Stimulated activated CD4-positive, alpha-beta T cell treated with anti-CD3 and anti-CD28 coated beads, Interleukin-4, amount 100 ng/mL, for 1 hour (primary cell): ENCODE measurements at regions not wholly inside any gene's neighbourhood (a gene's known extent, or its start where the extent isn't known, plus 50 kb on each side); places are given as distances from the start of the nearest gene placed in this dataset.

ENCODE experiments used
- DNase-seq: peaks from one replicate; pipeline ENCODE4 v3.0.0-alpha.2; 2020

DNA sequence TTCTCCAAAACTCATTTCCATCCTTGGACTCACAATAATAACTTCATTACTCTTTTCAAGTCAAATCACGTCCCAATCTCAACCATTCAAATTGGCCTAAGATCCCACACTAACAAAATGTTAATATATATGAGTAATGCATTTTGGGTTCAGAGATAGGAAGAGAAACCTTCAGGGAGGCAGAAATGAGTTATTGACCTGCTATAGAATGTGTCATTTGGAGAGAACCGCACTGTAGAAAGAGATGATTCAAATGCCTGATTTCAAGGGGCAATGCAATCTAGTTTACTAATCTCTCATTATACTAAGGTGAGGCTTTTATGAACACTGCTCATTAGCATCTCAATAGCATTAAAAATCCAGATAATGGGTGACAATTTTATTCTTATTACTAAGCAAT, 1595.0 kb upstream of the GOT2 start:
- no peak for DNase-seq

- DNase-seq, result no peak
Observed at GRCh38 chr16:60328152-60328551, 1594.0 kb upstream of the GOT2 start.

DNA sequence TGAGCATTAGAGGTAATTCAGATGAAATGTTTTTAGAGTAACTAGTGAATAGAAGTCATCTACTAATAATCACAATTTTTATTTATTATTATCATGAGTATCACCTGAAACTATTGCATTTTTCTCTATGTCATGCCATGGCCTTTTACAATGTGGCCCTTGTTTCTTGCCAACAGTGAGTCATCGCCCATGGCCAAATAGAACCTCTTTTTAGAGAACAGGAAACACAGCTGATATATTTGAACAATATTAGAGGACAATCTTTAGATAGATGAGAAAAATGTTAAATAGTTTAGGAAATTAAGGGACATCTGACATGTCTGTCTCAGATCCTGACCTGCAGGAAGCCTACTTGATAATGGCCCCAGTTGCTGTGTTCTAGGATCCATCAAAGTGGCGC, 1584.4 kb upstream of the GOT2 start:
- no peak for DNase-seq

- DNase-seq, result no peak
Observed at GRCh38 chr16:60310846-60311445, 1576.8 kb upstream of the GOT2 start.

GRCh38 chr16:60304720-60305119, 1570.6 kb upstream of the GOT2 start:
- DNase-seq, result no peak

DNA sequence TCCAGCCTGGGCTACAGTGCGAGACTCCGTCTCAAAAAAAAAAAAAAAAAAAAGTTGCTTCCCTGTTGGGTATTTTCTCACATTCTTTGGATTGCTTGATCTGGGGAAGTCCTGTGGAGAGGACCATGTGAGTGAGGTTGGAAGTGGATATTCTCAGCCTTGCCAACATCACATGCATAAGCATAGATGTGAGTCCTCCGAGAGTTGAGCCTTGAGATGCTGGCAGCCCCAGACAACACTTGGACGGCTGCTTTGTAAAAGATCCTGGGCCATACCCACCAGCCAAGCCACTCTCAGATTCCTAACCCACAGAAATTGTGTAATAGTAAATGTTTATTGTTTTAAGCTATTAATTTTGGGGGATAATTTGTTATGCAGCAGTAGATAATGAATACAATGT, 1570.0 kb upstream of the GOT2 start:
- DNase-seq, result no peak

GRCh38 chr16:60302676-60303075, 1568.6 kb upstream of the GOT2 start:
- no peak for DNase-seq

- DNase-seq, result no peak
Observed at GRCh38 chr16:60302261-60302660, 1568.1 kb upstream of the GOT2 start.

DNA sequence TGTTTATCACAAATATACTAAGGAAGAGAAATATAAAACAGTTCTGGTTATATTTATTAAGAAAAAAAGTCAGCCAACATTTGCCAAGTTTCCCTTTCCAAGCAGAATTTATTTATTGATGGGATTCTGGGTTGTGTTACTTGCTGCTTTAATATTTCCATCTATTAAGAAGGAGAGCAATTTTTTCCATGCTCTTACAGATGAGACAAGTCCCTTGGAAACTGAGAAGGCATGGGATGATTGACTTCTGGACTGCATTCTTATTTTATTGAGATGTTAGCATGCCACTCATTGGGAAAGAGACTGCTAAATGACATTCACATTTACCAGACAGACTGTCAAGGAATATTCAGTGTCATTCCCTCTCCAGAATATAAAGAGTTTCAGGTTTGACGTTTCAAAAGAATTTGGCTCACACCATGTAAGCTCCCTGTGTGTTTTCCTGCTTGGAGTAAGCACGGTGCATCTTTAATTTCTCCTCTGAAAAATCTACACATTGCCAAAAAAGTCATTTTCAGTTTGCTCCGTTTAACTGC, 1565.2 kb upstream of the GOT2 start:
- DNase-seq, result no peak

- no peak for DNase-seq
Observed at GRCh38 chr16:60295451-60295850, 1561.3 kb upstream of the GOT2 start.

GRCh38 chr16:60285794-60286193, 1551.7 kb upstream of the GOT2 start:
- DNase-seq, result no peak

GRCh38 chr16:60279061-60279665, 1545.0 kb upstream of the GOT2 start:
- DNase-seq, result no peak

GRCh38 chr16:60274431-60275019, 1540.4 kb upstream of the GOT2 start:
- DNase-seq, result no peak

DNA sequence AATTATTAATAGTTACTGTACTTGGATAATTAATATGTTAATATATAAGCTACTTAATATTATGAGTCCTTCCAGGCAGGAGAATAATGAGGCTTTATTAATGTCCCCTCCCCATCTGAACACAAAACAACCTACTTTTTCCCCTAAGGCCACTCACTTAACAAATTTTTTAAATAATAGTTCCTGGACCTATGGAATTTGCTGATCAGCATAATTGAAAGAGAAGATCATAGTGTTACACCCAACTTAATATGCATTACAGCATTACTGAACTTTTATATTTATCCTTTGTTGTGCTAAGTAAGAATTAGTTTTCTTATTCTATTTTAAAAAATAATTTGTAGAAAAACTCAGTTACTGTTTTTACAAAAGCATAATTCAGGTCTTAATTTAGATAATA, 1537.7 kb upstream of the GOT2 start:
- no peak for DNase-seq

DNA sequence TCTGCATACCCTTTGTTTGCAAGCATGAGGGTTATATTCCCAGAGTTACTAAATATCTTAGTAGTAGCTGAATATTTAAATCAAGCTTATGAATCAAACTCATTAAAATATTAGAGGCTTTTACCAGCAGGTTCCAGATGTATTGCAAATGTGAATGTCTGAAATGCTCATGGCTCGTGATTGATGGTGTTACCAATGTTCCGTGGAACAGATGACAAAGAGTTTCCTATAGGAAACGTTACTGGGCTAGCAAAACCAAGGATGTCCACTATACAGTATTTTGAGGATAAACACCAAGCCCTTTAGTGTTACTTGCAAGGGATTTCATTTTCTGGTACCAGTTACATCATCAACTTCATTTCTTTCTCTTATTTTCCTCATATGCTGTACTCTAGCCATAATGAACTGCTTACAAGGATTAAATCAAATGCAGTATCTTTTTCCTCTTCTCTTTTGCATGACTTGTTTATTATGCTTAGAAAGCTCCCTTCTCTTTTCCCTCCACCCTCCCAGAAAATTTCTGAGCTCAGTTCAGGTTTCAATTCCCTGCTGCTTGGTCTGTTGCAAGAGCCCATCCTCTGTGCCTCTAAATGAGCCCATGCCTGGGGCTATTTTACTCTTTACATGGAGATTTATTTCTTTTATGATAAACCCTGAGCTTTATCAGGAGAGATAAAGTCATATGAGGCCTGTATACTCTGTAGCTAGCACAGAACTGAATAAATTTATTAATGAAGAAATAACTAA, 1537.1 kb upstream of the GOT2 start:
- no peak for DNase-seq

- no peak for DNase-seq
Observed at GRCh38 chr16:60261425-60261824, 1527.3 kb upstream of the GOT2 start.

DNA sequence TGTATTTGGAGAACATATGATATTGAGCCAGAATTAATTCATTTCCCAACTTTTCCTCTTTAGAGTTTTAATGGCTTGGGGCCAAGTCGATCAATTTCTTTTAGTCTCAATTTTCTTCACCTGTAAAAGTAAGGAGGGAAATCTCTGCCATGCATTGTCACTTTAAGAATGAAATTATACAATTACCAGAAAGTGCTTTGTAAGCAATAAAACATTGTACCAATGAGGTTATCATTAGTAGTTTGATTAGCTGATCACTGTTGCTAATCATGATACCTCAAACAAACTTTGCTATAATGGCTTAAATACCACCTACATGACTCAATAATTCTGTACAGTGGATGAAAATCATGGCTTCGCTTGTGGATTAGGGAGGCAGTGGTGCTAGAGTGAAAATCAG, 1525.8 kb upstream of the GOT2 start:
- DNase-seq, result no peak

DNA sequence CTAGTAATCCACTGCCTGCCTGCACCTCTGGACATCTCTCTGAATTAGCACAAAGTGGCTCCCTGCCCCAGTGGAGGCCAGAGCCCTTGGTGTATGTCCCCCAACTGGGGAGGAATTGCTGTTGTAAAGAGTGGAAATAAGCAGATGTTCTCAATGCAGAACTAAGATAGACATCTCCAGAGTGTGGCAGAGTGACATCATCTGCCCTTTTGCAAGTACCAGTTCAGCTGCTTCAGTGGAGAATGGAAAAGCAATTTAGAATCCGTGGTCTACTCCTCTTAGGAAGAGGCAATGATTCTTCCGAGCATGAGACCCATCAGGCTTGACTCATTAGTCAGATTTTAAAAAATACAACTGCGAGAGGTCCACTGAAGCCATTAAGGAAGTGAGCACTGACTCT, 1512.0 kb upstream of the GOT2 start:
- DNase-seq, result no peak

GRCh38 chr16:60241671-60242070, 1507.6 kb upstream of the GOT2 start:
- DNase-seq, result no peak

DNA sequence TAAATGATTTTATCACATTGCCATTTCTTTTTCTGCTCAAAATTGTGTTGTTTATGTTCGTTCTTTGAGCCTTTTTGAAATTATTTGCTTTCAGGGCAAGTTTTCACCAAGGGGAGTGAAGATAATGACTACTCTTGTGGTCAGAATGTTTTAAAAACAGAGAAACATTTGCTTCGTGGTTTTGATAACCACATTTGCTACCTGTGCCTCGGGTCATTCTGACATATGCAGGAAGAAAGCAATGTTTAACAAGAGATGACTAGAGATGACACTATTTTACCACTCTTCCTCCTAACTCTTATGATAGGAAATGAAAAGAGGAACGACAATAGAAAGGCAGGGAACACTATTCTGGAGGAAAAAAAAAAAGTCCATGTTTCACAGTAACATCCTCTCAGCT, 1496.5 kb upstream of the GOT2 start:
- DNase-seq, result no peak

- DNase-seq, result no peak
Observed at GRCh38 chr16:60225541-60225940, 1491.4 kb upstream of the GOT2 start.

GRCh38 chr16:60217787-60218186, 1483.7 kb upstream of the GOT2 start:
- no peak for DNase-seq

DNA sequence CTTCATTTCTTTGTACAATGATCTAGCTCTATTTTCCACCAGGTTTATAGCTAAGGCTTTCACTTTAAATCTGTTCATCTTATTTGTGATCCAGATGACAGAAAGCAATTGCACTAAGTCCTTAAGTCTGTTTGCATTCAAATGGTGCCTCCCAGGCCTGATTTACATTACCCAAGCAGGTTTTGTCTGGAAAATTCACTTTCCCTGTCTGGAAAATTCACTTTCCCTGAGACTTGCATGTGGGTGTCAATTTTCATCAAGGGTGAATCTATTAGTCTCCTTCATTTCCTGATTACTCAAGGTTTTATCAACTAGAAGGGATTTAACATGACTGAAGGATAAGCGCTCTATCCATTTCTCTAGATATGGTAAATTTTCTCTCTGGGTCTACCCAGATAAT, 1480.2 kb upstream of the GOT2 start:
- no peak for DNase-seq

DNA sequence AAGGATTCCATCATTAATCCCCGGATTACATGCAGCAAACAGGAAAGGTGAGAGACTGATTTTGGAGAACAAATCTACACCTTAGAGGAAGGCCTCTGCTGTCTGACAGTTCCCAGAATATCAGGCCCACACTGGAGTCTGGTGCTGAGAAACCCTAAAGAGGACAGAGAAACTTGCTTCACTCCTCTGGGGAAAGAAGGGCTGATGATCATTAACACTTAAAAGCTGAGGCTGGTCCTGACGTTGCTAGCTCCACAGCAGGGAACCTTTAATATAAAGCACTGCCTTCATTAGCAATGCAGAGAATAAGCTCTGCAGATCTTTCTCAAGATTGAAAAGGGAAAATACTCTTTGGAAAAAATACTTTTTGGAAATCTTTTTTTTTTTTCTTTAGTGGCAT, 1472.4 kb upstream of the GOT2 start:
- DNase-seq, result no peak
